PC-3 (cell line): ENCODE measurements at regions not wholly inside any gene's neighbourhood (a gene's known extent, or its start where the extent isn't known, plus 50 kb on each side); places are given as distances from the start of the nearest gene placed in this dataset.
A peak's percentile ranks its signal among the peaks of the same experiment; 100 is the strongest.

Experiments
- ATAC-seq: fragments of 200-7000 bp; cut with Tn5 transposase; 2 replicates; pipeline ENCODE4 v1.9.1; 2020; ENCODE audit warnings: mild to moderate bottlenecking, moderate library complexity
- BruUV-seq: library from RNA; stranded (reverse); fragments of 400-500 nt; replicated peaks from 2 replicates; lab custom pipeline; 2021; lab: Mats Ljungman, UMichigan
- CTCF ChIA-PET: fragments of 300-600 bp; sonication (Branson Sonifier 250); formaldehyde crosslinking; loops from one replicate; lab custom pipeline; 2022; ENCODE audit warnings: antibody characterized with exemption; lab: Charles Lee
- POLR2A ChIA-PET: fragments of 300-600 bp; sonication (Branson Sonifier 250); formaldehyde crosslinking; loops from one replicate; lab custom pipeline; 2022; ENCODE audit warnings: antibody characterized with exemption; ENCODE audit not compliant: unreplicated experiment; lab: Charles Lee
- DNase-seq: peaks from one replicate; pipeline ENCODE4 v3.0.0-alpha.2; 2015
- H2AFZ ChIP-seq: fragments of 300-600 bp; sonication (generic); 2 replicates; pipeline ENCODE4 v1.6.0; 2016; ENCODE audit warnings: antibody characterized with exemption, low read length
- H3F3A ChIP-seq: fragments of 300-600 bp; sonication (generic); one replicate; pipeline ENCODE4 v1.6.0; 2017; ENCODE audit warnings: antibody characterized with exemption, low read length, control low read depth, mild to moderate bottlenecking; ENCODE audit not compliant: unreplicated experiment
- H3K27ac ChIP-seq: fragments of 300-600 bp; sonication (generic); 2 replicates; pipeline ENCODE4 v1.5.1; 2016; ENCODE audit warnings: mild to moderate bottlenecking, low read length
- H3K27me3 ChIP-seq: fragments of 300-600 bp; sonication (generic); 2 replicates; pipeline ENCODE4 v1.6.1; 2016; ENCODE audit warnings: low read length, mixed read lengths
- H3K36me3 ChIP-seq: fragments of 300-600 bp; sonication (generic); 2 replicates; pipeline ENCODE4 v1.6.1; 2016; ENCODE audit warnings: low read depth, mixed run types, low read length, mixed read lengths
- H3K4me1 ChIP-seq: fragments of 300-600 bp; sonication (generic); 2 replicates; pipeline ENCODE4 v1.5.1; 2016; ENCODE audit warnings: low read length; ENCODE audit not compliant: insufficient read depth
- H3K4me2 ChIP-seq: fragments of 300-600 bp; sonication (generic); 2 replicates; pipeline ENCODE4 v1.6.0; 2016; ENCODE audit warnings: low read length
- H3K4me3 ChIP-seq: fragments of 300-600 bp; sonication (generic); 2 replicates; pipeline ENCODE4 v1.5.1; 2016; ENCODE audit warnings: mild to moderate bottlenecking, low read length, mixed read lengths
- H3K79me2 ChIP-seq: fragments of 300-600 bp; sonication (generic); 2 replicates; pipeline ENCODE4 v1.6.1; 2017; ENCODE audit warnings: low read length, mixed read lengths
- H3K9ac ChIP-seq: fragments of 300-600 bp; sonication (generic); 2 replicates; pipeline ENCODE4 v1.6.0; 2016; ENCODE audit warnings: mild to moderate bottlenecking, low read length
- H3K9me2 ChIP-seq: fragments of 300-600 bp; sonication (generic); replicated peaks from 2 replicates; pipeline ENCODE4 v1.6.1; 2016; ENCODE audit warnings: mixed run types, low read length, mixed read lengths
- H3K9me3 ChIP-seq: fragments of 300-600 bp; sonication (generic); 2 replicates; pipeline ENCODE4 v1.6.1; 2016; ENCODE audit warnings: low read length, mixed read lengths
- H4K20me1 ChIP-seq: fragments of 300-600 bp; sonication (generic); 2 replicates; pipeline ENCODE4 v1.6.1; 2016; ENCODE audit warnings: low read length, mixed read lengths
- EZH2 ChIP-seq: fragments of 300-600 bp; sonication (generic); IDR thresholded peaks from one replicate; pipeline ENCODE4 v1.6.1; 2017; ENCODE audit warnings: antibody characterized with exemption, mild to moderate bottlenecking, low read length; ENCODE audit not compliant: unreplicated experiment
- EZH2phosphoT487 ChIP-seq: fragments of 300-600 bp; sonication (generic); IDR thresholded peaks from 2 replicates; pipeline ENCODE4 v1.6.1; 2018; ENCODE audit warnings: mild to moderate bottlenecking, antibody characterized with exemption, low read length, borderline replicate concordance
- intact Hi-C: fragments of 100-400 bp; cut with micrococcal nuclease; formaldehyde crosslinking; loops from 2 replicates; pipeline ENCODE4 v1.9.0; 2023
- TF ChIP-seq, protein P1 (sequence below): fragments of 300-600 bp; sonication (generic); conservative IDR thresholded peaks from 2 replicates; pipeline ENCODE4 v1.5.1; 2017; ENCODE audit warnings: antibody characterized with exemption, low read depth, mild to moderate bottlenecking, low read length

- Histone ChIP-seq H3K9me3 (0 out of 2 replicates have a peak, but pooled peaks cover 4% of the 10 kb centered on the region), H3K36me3 (no peaks in the 10 kb centered on the region), H3K9me2 (no peaks in the 10 kb centered on the region), H3K4me2 (no peak overlapping the region), H3K4me3 (no peak overlapping the region), H3K79me2 (no peaks in the 10 kb centered on the region), H3K9ac (no peak overlapping the region), H4K20me1 (no peaks in the 10 kb centered on the region), H3K4me1 (no peaks in the 10 kb centered on the region), H3F3A (no peaks in the 10 kb centered on the region), H3K27ac (no peak overlapping the region), H2AFZ (no peak overlapping the region), H3K27me3 (no peaks in the 10 kb centered on the region)
- ATAC-seq (no peak), DNase-seq (no peak)
- BruUV-seq = no TSS peak
- intact Hi-C loops = no loop called here
- ChIA-PET POLR2A (no interaction called here), CTCF (no interaction called here)
- TF ChIP-seq EZH2 (no peak), EZH2phosphoT487 (no peak)
- TF ChIP-seq, protein P1, sequence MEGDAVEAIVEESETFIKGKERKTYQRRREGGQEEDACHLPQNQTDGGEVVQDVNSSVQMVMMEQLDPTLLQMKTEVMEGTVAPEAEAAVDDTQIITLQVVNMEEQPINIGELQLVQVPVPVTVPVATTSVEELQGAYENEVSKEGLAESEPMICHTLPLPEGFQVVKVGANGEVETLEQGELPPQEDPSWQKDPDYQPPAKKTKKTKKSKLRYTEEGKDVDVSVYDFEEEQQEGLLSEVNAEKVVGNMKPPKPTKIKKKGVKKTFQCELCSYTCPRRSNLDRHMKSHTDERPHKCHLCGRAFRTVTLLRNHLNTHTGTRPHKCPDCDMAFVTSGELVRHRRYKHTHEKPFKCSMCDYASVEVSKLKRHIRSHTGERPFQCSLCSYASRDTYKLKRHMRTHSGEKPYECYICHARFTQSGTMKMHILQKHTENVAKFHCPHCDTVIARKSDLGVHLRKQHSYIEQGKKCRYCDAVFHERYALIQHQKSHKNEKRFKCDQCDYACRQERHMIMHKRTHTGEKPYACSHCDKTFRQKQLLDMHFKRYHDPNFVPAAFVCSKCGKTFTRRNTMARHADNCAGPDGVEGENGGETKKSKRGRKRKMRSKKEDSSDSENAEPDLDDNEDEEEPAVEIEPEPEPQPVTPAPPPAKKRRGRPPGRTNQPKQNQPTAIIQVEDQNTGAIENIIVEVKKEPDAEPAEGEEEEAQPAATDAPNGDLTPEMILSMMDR = no peak
Observed at GRCh38 chr3:99475229-99475628, 163.2 kb upstream of the COL8A1 start.

DNA sequence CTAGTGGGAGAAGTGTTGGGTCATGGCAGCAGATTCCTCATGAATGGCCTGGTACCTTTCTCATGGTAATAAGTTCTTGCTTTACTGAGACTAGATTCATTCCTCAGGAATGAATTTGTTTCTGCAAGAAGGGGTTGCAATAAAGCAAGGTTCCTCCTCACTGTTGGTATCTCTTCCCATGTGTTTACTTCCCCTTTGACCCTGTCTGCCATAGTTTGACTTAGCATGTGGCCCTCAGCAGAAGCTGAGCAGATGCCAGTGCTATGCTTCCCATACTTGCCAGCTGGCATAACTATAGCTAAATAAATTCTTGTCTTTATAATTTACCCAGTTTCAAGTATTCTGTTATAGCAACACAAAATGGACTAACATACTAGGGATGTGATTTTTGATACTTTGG, 163.6 kb upstream of the COL8A1 start:
- no peaks in the 10 kb centered on the region for H3F3A ChIP-seq
- no peaks in the 10 kb centered on the region for H3K79me2 ChIP-seq
- no peaks in the 10 kb centered on the region for H3K9me2 ChIP-seq
- 0 out of 2 replicates have a peak, but pooled peaks cover 4% of the 10 kb centered on the region for H3K9me3 ChIP-seq
- POLR2A ChIA-PET = no interaction called here
- no peaks in the 10 kb centered on the region for H4K20me1 ChIP-seq
- intact Hi-C loops = no loop called here
- no peak for DNase-seq
- H2AFZ ChIP-seq = no peak overlapping the region
- CTCF ChIA-PET = no interaction called here
- H3K36me3 ChIP-seq = no peaks in the 10 kb centered on the region
- TF ChIP-seq EZH2 = no peak
- no peak for TF ChIP-seq EZH2phosphoT487
- TF ChIP-seq, protein P1 = no peak
- BruUV-seq = no TSS peak
- no peaks in the 10 kb centered on the region for H3K4me1 ChIP-seq
- H3K27ac ChIP-seq = no peak overlapping the region
- H3K4me3 ChIP-seq = no peak overlapping the region
- ATAC-seq = no peak
- no peak overlapping the region for H3K9ac ChIP-seq
- H3K4me2 ChIP-seq = no peak overlapping the region
- H3K27me3 ChIP-seq = no peaks in the 10 kb centered on the region

DNA sequence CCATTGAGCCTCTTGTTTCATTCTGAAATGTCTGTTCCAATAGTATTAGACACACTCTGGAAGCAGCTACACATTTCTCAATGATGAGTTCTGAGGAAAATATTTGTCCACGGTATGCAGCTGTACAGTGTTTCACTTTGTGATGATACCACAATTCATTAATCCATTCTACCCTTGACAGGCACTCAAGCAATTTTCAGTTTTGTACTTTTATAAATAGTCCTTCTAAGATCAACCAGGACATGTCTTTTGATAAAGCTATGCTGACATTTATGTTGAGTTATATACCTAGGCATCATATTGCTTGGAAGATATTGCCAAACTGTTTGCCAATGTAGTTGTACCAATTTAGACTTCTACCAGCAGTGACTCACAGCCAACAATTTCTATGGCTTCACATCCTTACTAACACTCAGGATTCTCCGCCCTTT, 165.1 kb upstream of the COL8A1 start:
- DNase-seq = peak; percentile 13
- CTCF ChIA-PET = no interaction called here
- no peaks in the 10 kb centered on the region for H3K27me3 ChIP-seq

More for the DNA sequence above, 165.1 kb upstream of the COL8A1 start:
- H3K9ac ChIP-seq = no peak overlapping the region
- intact Hi-C loops = no loop called here
- H3K36me3 ChIP-seq = no peaks in the 10 kb centered on the region
- H3K4me2 ChIP-seq = no peak overlapping the region
- POLR2A ChIA-PET = no interaction called here
- H3K4me3 ChIP-seq = no peak overlapping the region
- no peak overlapping the region for H3K27ac ChIP-seq
- no peaks in the 10 kb centered on the region for H3K4me1 ChIP-seq
- H3K9me2 ChIP-seq = no peaks in the 10 kb centered on the region
- H2AFZ ChIP-seq = no peak overlapping the region
- no peaks in the 10 kb centered on the region for H3K79me2 ChIP-seq
- H3K9me3 ChIP-seq = 0 out of 2 replicates have a peak, but pooled peaks cover 4% of the 10 kb centered on the region
- no peak for TF ChIP-seq EZH2
- no peak for TF ChIP-seq EZH2phosphoT487
- TF ChIP-seq, protein P1 = no peak
- ATAC-seq = no peak
- no peaks in the 10 kb centered on the region for H4K20me1 ChIP-seq
- BruUV-seq = no TSS peak
- H3F3A ChIP-seq = no peaks in the 10 kb centered on the region
